GM21825 (cell line): ENCODE measurements at regions not wholly inside any gene's neighbourhood (a gene's known extent, or its start where the extent isn't known, plus 50 kb on each side); places are given as distances from the start of the nearest gene placed in this dataset.
"Not testable (repeated sequence)": the region's sequence is repeated elsewhere in the genome, so short reads cannot be mapped to it uniquely, and the experiment has no call there.

Experiments used
- ATAC-seq: cut with Tn5 transposase; IDR thresholded peaks from one replicate; pipeline ENCODE4 v1.9.1; 2021; ENCODE audit warnings: mild to moderate bottlenecking, moderate library complexity; ENCODE audit not compliant: unreplicated experiment

DNA sequence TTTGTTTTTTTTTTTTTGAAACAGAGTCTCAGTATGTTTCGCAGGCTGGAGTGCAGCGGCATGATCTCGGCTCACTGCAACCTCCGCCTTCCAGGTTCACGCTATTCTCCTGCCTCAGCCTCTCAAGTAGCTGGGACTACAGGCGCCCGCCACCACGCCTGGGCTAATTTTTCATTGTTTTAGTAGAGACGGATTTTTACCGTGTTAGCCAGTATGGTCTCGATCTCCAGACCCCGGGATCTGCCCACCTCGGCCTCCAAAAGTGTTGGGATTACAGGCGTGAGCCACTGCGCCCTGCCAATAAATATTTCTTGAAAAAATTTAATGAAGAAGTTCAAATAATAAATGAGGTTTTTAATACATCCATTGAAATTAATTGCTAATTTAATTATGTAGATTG is 77.9 kb upstream of the PCDH20 start:
- not testable (repeated sequence) for ATAC-seq

DNA sequence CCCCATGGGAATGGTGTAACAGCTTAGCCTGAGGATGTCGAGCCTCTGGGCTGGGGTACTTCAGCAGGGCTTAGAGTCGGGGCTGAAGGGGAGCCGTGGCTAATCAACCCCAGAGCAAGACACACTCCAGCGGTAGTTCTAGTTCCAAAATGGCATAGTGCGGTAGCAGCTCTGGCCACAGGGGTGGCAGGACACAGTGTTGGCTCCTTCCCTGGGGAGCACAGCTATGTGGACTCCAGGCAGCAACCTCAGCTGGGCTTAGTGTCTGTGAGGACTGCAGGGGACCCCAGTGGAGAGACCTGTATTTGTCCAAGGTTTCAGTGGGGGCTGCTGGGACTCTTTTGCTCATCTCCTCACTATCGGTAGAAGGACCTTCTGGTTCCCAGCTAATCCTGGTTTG is 70.8 kb upstream of the PCDH20 start:
- ATAC-seq, result no peak

- no peak for ATAC-seq
Observed at GRCh38 chr13:61485128-61485765, 69.6 kb upstream of the PCDH20 start.

DNA sequence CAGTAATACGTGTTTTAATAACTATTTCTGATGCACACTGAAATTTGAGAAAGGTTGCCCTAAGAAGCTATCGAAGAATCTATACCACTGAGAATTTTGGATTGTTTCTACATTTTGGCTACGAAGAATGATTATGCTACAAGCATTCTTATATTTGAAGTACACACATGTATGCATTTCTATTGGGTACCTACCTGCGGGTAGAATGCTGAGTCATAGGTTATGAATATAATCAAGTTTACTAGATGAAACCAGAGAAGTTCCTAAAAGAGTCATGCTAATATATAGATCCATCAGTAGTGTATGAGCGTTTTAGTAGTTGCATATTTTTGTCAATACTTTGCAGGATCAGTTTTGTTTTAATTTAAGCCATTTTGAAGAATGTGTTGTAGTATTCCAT is 62.0 kb upstream of the PCDH20 start:
- ATAC-seq, result no peak

DNA sequence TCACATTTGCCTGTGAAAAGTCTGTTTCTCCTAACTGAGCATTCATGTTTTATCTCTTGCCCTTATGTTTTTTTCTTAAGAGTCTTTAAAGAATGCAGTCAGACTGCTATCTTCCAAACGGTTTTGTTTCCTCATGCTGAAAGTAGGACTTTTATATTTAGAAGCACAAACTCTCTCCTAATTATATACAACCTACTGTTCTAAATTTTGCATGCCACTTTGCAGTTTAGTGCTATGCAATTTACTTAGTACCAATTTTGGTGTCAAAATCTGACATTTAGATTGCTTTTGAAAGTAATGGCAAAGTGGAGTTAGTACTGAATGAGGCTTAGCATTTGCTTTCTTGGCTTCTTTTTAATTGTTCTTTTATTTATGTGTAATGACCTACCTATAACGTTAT is 55.1 kb upstream of the PCDH20 start:
- no peak for ATAC-seq

- ATAC-seq, result no peak
Observed at GRCh38 chr13:61466280-61466679, 50.6 kb upstream of the PCDH20 start.
